ENCODE measurements at regions not wholly inside any gene's neighbourhood (a gene's known extent, or its start where the extent isn't known, plus 50 kb on each side); places are given as distances from the start of the nearest gene placed in this dataset.

DNA sequence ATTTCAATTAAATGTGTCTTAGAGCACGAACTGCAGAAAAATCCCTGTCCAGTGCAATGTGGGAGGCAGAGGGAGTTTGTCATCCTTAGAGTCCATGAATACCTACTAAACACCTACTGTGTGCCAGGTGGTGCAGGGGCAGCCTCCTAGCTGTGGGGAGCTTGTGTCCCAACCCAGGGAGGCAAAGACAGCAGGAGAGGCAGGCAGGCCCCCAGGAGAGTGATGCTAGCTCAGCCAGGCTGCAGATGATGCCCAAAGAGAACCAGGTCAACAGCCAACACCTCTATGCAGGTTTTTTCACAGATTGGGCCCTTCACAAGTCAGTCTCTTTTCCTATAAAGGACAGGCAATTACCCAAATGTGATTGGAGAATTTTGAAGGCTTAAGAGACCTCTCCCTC is 108.2 kb upstream of the UQCRFS1 start:
- TF ChIP-seq, protein P1, sequence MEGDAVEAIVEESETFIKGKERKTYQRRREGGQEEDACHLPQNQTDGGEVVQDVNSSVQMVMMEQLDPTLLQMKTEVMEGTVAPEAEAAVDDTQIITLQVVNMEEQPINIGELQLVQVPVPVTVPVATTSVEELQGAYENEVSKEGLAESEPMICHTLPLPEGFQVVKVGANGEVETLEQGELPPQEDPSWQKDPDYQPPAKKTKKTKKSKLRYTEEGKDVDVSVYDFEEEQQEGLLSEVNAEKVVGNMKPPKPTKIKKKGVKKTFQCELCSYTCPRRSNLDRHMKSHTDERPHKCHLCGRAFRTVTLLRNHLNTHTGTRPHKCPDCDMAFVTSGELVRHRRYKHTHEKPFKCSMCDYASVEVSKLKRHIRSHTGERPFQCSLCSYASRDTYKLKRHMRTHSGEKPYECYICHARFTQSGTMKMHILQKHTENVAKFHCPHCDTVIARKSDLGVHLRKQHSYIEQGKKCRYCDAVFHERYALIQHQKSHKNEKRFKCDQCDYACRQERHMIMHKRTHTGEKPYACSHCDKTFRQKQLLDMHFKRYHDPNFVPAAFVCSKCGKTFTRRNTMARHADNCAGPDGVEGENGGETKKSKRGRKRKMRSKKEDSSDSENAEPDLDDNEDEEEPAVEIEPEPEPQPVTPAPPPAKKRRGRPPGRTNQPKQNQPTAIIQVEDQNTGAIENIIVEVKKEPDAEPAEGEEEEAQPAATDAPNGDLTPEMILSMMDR (IDR thresholded peaks at IDR 0.05) = no peak
- intact Hi-C loops (cut with DNase I; ENCODE audit: low total_unique reads) = no loop called here
- DNase-seq = no peak
- H3K27ac ChIP-seq = no peak overlapping the region
- H3K27me3 ChIP-seq = peaks cover 0 to 7% of the 10 kb centered on the region in 2 donors
- H3K4me1 ChIP-seq = no peaks in the 10 kb centered on the region
- no peak overlapping the region for H3K4me3 ChIP-seq
- H3K9me3 ChIP-seq = no peaks in the 10 kb centered on the region
- no peaks in the 10 kb centered on the region for H3K36me3 ChIP-seq

DNA sequence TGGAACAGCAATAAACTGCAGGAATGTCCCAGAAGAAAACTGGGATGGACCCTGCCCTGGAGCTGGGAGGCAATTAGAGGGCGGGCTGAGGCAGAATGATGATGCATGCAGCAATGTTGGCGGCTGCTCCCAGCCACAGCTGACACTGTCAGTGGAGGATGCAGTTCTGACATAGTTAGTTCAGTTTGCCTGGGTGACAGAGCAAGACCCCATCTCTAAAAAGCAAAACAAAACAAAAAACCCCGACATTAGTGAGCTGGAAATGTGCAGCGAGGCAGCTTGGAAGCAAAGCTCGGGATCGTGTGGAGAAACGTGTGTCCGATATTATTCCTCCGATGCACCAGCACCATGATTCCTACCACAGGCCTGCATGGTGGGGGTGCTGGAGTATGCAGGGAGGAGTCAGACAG is 110.1 kb upstream of the UQCRFS1 start:
- no peak overlapping the region for H3K27ac ChIP-seq
- H3K27me3 ChIP-seq = no peaks in the 10 kb centered on the region
- intact Hi-C loops (cut with DNase I; ENCODE audit: low total_unique reads) = no loop called here
- no peaks in the 10 kb centered on the region for H3K36me3 ChIP-seq
- DNase-seq = no peak
- TF ChIP-seq, protein P1 (IDR thresholded peaks at IDR 0.05) = no peak
- no peaks in the 10 kb centered on the region for H3K4me1 ChIP-seq
- no peaks in the 10 kb centered on the region for H3K9me3 ChIP-seq
- no peak overlapping the region for H3K4me3 ChIP-seq

DNA sequence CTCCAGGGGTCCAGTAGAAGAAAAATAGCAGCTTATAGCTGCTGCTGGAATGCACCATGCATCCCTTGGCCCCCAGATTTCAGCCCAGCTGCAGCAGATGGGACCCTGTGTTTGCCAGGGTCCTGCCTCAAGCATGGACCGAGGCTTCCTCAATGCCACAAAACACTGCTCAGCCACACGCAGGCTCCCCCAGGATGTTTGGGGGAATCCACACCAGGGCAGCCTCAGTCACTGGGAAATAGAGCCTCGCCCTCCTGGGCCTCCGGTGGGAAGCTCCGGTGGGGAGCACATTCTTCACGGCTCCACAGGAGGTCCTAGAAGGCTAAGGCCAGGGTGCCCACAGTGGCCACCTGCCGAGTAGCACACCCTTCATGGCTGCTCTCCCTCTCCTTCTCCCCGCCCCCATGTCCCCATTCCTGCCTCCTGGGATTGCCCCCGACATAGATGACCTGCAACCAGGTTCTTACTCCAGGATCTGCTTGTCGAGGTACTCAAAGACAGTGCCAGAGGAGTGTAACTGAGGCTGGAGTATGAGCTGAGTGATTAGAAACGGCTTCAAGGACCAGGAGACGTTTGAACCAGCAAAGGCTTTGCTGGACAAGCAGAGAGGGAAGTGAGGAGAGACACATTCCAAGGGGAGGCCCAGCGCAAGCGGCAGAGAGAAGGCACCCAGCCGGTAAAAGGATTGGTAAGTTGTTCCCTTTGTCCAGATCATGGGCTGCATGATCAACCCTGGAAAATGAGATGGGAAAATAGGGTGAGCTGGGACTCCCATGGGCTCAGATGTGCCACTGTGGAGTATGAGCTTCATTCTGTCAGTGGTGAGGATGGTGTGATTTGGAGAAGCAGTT is 110.7 kb upstream of the UQCRFS1 start:
- H3K4me1 ChIP-seq = no peaks in the 10 kb centered on the region
- TF ChIP-seq, protein P1 (IDR thresholded peaks at IDR 0.05) = no peak
- H3K36me3 ChIP-seq = no peaks in the 10 kb centered on the region
- intact Hi-C loops (cut with DNase I; ENCODE audit: low total_unique reads) = no loop called here
- no peaks in the 10 kb centered on the region for H3K9me3 ChIP-seq
- DNase-seq = no peak
- no peak overlapping the region for H3K4me3 ChIP-seq
- H3K27me3 ChIP-seq = no peaks in the 10 kb centered on the region
- H3K27ac ChIP-seq = no peak overlapping the region

DNA sequence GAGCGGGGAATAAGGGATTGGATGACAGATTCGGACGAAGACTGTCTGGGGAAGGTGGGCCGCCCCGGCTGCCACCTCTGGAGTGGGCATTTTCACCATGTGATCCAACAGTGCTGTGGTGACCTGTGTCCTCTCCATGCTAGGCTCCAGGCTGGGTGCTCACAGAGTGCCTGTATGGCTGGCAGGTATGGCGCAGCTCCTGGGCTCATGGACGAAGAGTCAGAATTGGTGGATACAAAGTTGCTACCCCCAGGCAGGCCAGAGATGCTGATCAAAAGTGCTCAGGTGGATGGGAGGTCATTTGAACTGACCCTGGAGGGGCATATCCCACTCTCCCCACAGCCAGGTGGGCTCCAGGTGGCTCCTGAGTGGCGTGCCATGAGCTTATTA is 111.3 kb upstream of the UQCRFS1 start:
- intact Hi-C loops (cut with DNase I; ENCODE audit: low total_unique reads) = no loop called here
- no peak for DNase-seq
- no peak overlapping the region for H3K4me3 ChIP-seq
- no peaks in the 10 kb centered on the region for H3K9me3 ChIP-seq
- H3K4me1 ChIP-seq = no peaks in the 10 kb centered on the region
- no peak overlapping the region for H3K27ac ChIP-seq
- TF ChIP-seq, protein P1 (IDR thresholded peaks at IDR 0.05) = no peak
- no peaks in the 10 kb centered on the region for H3K36me3 ChIP-seq
- H3K27me3 ChIP-seq = no peaks in the 10 kb centered on the region

DNA sequence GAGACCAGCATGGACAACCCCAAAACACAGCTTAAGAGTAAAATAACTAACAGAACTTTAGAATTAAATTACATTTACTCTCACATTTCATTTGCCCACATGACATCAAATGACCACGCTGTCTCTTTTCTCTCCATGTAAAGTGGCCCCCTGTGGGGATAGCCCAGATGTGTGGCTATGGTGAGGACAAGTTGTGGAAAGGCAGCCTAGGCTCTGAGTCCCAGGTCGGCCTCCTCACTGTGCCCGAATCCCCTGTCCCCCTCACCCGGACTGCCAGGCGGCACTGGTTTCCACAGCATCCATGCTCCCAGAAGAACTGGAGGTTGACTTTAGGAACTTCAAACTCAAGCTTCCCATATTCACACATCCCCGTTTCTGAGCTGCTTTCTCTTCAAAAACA is 111.8 kb upstream of the UQCRFS1 start:
- Histone ChIP-seq H3K4me3 (no peak overlapping the region), H3K36me3 (no peaks in the 10 kb centered on the region), H3K27ac (no peak overlapping the region), H3K4me1 (no peaks in the 10 kb centered on the region), H3K9me3 (no peaks in the 10 kb centered on the region), H3K27me3 (no peaks in the 10 kb centered on the region)
- TF ChIP-seq, protein P1 (IDR thresholded peaks at IDR 0.05) = no peak
- DNase-seq = no peak
- intact Hi-C loops (cut with DNase I; ENCODE audit: low total_unique reads) = no loop called here
